ENCODE measurements at regions not wholly inside any gene's neighbourhood (a gene's known extent, or its start where the extent isn't known, plus 50 kb on each side); places are given as distances from the start of the nearest gene placed in this dataset.

GRCh38 chr1:231104917-231105316 is 56.9 kb upstream of the TRIM67 start:
- ChIA-PET POLR2A (no interaction called here), SMC1A (ENCODE audit: uncharacterized antibody, unreplicated experiment) (no interaction called here), CTCF (interaction anchor here (1.4 kb wide), 1 partner anchor 13 kb away, joined by 5 read pairs; no protein-coding TSS in a partner anchor), RAD21 (ENCODE audit: unreplicated experiment) (no interaction called here)
- Histone ChIP-seq H2AFZ (ENCODE audit: control insufficient read depth, low read depth, low read length) (no peak overlapping the region), H3K27me3 (replicated peaks in 1 of 2; ENCODE audit: control insufficient read depth in 2 of 2, insufficient read depth in 2 of 2, low read length in 1 of 2) (peaks cover 0 to 1% of the 10 kb centered on the region in 2 experiments; a peak in 2 of 4 replicates), H3K4me1 (ENCODE audit: control insufficient read depth, insufficient read depth, low read length) (no peaks in the 10 kb centered on the region), H3K9me3 (replicated peaks; ENCODE audit: control insufficient read depth, insufficient read depth, low read length) (no peaks in the 10 kb centered on the region), H4K20me1 (ENCODE audit: control insufficient read depth, insufficient read depth) (no peaks in the 10 kb centered on the region), H3K36me3 (ENCODE audit: control insufficient read depth in 2 of 2, insufficient read depth in 2 of 2, low read length in 1 of 2) (no peaks in the 10 kb centered on the region), H3K27ac (ENCODE audit: control insufficient read depth, insufficient read depth) (no peak overlapping the region), H3K79me2 (ENCODE audit: control insufficient read depth, insufficient read depth, low read length) (no peaks in the 10 kb centered on the region), H3K9ac (ENCODE audit: control insufficient read depth, insufficient read depth, low read length) (no peak overlapping the region), H3K4me3 (no peak overlapping the region), H3K4me2 (ENCODE audit: control insufficient read depth, insufficient read depth) (no peak overlapping the region)
- DNase-seq (ENCODE audit: low read depth, low spot score): no peak
- WGBS (ENCODE audit: insufficient coverage, insufficient replicate concordance, low lambda C conversion rate, missing lambda C conversion rate): 3% methylated on average over 2 of the region's 2 CpGs
- in situ Hi-C loops (cut with MboI) (no loop called here), intact Hi-C loops (cut with micrococcal nuclease; ENCODE audit: unreplicated experiment) (no loop called here)
- BruUV-seq (replicated peaks): no TSS peak
- FAIRE-seq: no peak
- no peak for TF ChIP-seq GABPA (IDR thresholded peaks at IDR 0.05; ENCODE audit: low read depth)
- TF ChIP-seq EED (IDR thresholded peaks at IDR 0.05; ENCODE audit: low read depth): no peak
- TF ChIP-seq, protein P1, sequence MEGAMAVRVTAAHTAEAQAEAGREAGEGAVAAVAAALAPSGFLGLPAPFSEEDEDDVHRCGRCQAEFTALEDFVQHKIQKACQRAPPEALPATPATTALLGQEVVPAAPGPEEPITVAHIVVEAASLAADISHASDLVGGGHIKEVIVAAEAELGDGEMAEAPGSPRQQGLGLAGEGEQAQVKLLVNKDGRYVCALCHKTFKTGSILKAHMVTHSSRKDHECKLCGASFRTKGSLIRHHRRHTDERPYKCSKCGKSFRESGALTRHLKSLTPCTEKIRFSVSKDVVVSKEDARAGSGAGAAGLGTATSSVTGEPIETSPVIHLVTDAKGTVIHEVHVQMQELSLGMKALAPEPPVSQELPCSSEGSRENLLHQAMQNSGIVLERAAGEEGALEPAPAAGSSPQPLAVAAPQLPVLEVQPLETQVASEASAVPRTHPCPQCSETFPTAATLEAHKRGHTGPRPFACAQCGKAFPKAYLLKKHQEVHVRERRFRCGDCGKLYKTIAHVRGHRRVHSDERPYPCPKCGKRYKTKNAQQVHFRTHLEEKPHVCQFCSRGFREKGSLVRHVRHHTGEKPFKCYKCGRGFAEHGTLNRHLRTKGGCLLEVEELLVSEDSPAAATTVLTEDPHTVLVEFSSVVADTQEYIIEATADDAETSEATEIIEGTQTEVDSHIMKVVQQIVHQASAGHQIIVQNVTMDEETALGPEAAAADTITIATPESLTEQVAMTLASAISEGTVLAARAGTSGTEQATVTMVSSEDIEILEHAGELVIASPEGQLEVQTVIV (IDR thresholded peaks at IDR 0.05; ENCODE audit: borderline replicate concordance, partially characterized antibody): no peak
- no peak for TF ChIP-seq MLLT1 (IDR thresholded peaks at IDR 0.05)
- TF ChIP-seq WRNIP1 (IDR thresholded peaks at IDR 0.05; ENCODE audit: borderline replicate concordance, low read depth, low read length): no peak
- TF ChIP-seq RAD21 (IDR thresholded peaks at IDR 0.05; ENCODE audit: insufficient read depth, low read depth, low read length): no peak
- TF ChIP-seq NR2C1 (IDR thresholded peaks at IDR 0.05): no peak
- TF ChIP-seq, protein P2, sequence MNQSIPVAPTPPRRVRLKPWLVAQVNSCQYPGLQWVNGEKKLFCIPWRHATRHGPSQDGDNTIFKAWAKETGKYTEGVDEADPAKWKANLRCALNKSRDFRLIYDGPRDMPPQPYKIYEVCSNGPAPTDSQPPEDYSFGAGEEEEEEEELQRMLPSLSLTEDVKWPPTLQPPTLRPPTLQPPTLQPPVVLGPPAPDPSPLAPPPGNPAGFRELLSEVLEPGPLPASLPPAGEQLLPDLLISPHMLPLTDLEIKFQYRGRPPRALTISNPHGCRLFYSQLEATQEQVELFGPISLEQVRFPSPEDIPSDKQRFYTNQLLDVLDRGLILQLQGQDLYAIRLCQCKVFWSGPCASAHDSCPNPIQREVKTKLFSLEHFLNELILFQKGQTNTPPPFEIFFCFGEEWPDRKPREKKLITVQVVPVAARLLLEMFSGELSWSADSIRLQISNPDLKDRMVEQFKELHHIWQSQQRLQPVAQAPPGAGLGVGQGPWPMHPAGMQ (IDR thresholded peaks at IDR 0.05; ENCODE audit: borderline replicate concordance): no peak
- no peak for ATAC-seq

All from GM12878 (cell line).